C4-2B (cell line): ENCODE measurements at regions not wholly inside any gene's neighbourhood (a gene's known extent, or its start where the extent isn't known, plus 50 kb on each side); places are given as distances from the start of the nearest gene placed in this dataset.

Experiments
- ZFX ChIP-seq: fragments of 450-650 bp; IDR thresholded peaks from 2 replicates; pipeline ENCODE4 v1.6.1; 2017
- TF ChIP-seq, protein P1 (sequence below): fragments of 450-650 bp; conservative IDR thresholded peaks from 2 replicates; pipeline ENCODE4 v1.5.1; 2017; ENCODE audit warnings: mild to moderate bottlenecking

DNA sequence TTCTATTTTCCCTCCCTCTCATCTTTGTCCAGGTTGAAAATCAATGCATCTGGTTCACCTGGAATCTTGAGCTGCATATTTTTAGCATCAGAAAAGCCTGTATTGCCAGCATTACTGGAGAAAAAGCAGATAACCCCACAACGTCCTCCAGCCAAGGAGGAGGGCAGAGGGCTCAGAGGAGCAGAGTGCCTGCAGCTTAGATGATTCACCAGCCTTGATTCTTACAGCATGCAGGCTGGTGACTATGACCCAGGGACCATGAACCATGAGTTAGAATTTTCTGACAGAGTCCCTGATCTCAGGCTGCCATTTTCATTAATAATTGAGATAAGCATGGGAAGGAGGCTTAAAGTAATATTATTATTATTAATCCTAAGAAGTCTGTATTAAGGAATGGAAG is 278.2 kb downstream of the BRINP1 start:
- TF ChIP-seq, protein P1, sequence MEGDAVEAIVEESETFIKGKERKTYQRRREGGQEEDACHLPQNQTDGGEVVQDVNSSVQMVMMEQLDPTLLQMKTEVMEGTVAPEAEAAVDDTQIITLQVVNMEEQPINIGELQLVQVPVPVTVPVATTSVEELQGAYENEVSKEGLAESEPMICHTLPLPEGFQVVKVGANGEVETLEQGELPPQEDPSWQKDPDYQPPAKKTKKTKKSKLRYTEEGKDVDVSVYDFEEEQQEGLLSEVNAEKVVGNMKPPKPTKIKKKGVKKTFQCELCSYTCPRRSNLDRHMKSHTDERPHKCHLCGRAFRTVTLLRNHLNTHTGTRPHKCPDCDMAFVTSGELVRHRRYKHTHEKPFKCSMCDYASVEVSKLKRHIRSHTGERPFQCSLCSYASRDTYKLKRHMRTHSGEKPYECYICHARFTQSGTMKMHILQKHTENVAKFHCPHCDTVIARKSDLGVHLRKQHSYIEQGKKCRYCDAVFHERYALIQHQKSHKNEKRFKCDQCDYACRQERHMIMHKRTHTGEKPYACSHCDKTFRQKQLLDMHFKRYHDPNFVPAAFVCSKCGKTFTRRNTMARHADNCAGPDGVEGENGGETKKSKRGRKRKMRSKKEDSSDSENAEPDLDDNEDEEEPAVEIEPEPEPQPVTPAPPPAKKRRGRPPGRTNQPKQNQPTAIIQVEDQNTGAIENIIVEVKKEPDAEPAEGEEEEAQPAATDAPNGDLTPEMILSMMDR = no peak
- TF ChIP-seq ZFX = no peak
